Lower lobe of right lung (tissue), 2 donors: ENCODE measurements at regions not wholly inside any gene's neighbourhood (a gene's known extent, or its start where the extent isn't known, plus 50 kb on each side); places are given as distances from the start of the nearest gene placed in this dataset.
A peak's percentile ranks its signal among the peaks of the same experiment; 100 is the strongest.

Experiments used
- ATAC-seq, 2 donors: fragments of 200-7000 bp; cut with Tn5 transposase; one replicate each; pipeline ENCODE4 v1.9.1; 2020 to 2022; ENCODE audit warnings: mild to moderate bottlenecking in 2 of 2, moderate library complexity in 2 of 2
- DNase-seq: peaks from one replicate; pipeline ENCODE4 v3.0.0-alpha.2; 2020
- H3K27ac ChIP-seq: fragments of 200-600 bp; one replicate; pipeline ENCODE4 v1.8.0; 2022
- H3K27me3 ChIP-seq: fragments of 200-600 bp; one replicate; pipeline ENCODE4 v1.8.0; 2022; ENCODE audit warnings: low read depth
- H3K36me3 ChIP-seq: fragments of 200-600 bp; one replicate; pipeline ENCODE4 v1.8.0; 2022; ENCODE audit warnings: mild to moderate bottlenecking
- H3K4me1 ChIP-seq: fragments of 200-600 bp; one replicate; pipeline ENCODE4 v1.8.0; 2022
- H3K4me3 ChIP-seq: fragments of 200-600 bp; one replicate; pipeline ENCODE4 v1.8.0; 2022; ENCODE audit warnings: mild to moderate bottlenecking
- H3K9me3 ChIP-seq: fragments of 200-600 bp; one replicate; pipeline ENCODE4 v1.8.0; 2022
- CTCF ChIP-seq: fragments of 200-600 bp; IDR thresholded peaks from one replicate; pipeline ENCODE4 v1.8.0; 2022; ENCODE audit warnings: antibody characterized with exemption, mild to moderate bottlenecking
- intact Hi-C: fragments of 100-400 bp; cut with DNase I; formaldehyde crosslinking; loops from one replicate; pipeline ENCODE4 v1.11.0; 2022
- donor health status: DM: no; HTN: yes; CAD: no; lungs with severe emphysema.

GRCh38 chr4:8706216-8707044 lies 113.9 kb downstream of the CPZ start:
- Histone ChIP-seq H3K27ac (no peak overlapping the region), H3K4me3 (no peak overlapping the region), H3K9me3 (no peaks in the 10 kb centered on the region), H3K27me3 (peaks cover 44% of the 10 kb centered on the region), H3K4me1 (no peaks in the 10 kb centered on the region), H3K36me3 (no peaks in the 10 kb centered on the region)
- intact Hi-C loops = no loop called here
- DNase-seq (peak; percentile 29), ATAC-seq (no peak)
- no peak for TF ChIP-seq CTCF

- DNase-seq (peak; percentile 31), ATAC-seq (no peak)
- Histone ChIP-seq H3K27ac (no peak overlapping the region), H3K36me3 (no peaks in the 10 kb centered on the region), H3K4me1 (no peaks in the 10 kb centered on the region), H3K27me3 (peaks cover 53% of the 10 kb centered on the region), H3K9me3 (no peaks in the 10 kb centered on the region), H3K4me3 (no peak overlapping the region)
- intact Hi-C loops = no loop called here
- TF ChIP-seq CTCF = no peak
Observed at GRCh38 chr4:8705161-8706145, 112.9 kb downstream of the CPZ start.

- DNase-seq (no peak), ATAC-seq (no peak)
- no peaks in the 10 kb centered on the region for H3K36me3 ChIP-seq
- H3K27ac ChIP-seq = no peak overlapping the region
- peaks cover 58% of the 10 kb centered on the region for H3K27me3 ChIP-seq
- TF ChIP-seq CTCF = no peak
- H3K9me3 ChIP-seq = no peaks in the 10 kb centered on the region
- intact Hi-C loops = no loop called here
- no peaks in the 10 kb centered on the region for H3K4me1 ChIP-seq
- no peak overlapping the region for H3K4me3 ChIP-seq
Observed at GRCh38 chr4:8704632-8705031, 112.1 kb downstream of the CPZ start.

- Histone ChIP-seq H3K27me3 (peaks cover 60% of the 10 kb centered on the region), H3K4me1 (no peaks in the 10 kb centered on the region)
Observed at GRCh38 chr4:8703857-8704495, 111.4 kb downstream of the CPZ start.

More at GRCh38 chr4:8703857-8704495, 111.4 kb downstream of the CPZ start:
- no peak for ATAC-seq
- DNase-seq = no peak
- Histone ChIP-seq H3K27ac (no peak overlapping the region), H3K9me3 (no peaks in the 10 kb centered on the region), H3K36me3 (no peaks in the 10 kb centered on the region), H3K4me3 (no peak overlapping the region)
- intact Hi-C loops = no loop called here
- no peak for TF ChIP-seq CTCF
